ENCODE measurements at regions not wholly inside any gene's neighbourhood (a gene's known extent, or its start where the extent isn't known, plus 50 kb on each side); places are given as distances from the start of the nearest gene placed in this dataset.

- no peak for TF ChIP-seq POLR2A (IDR thresholded peaks at IDR 0.05)
- no peak for TF ChIP-seq CTCF (IDR thresholded peaks at IDR 0.05)
- no peak for TF ChIP-seq POLR2AphosphoS5 (IDR thresholded peaks at IDR 0.05)
These were observed 145.5 kb downstream of the SLITRK6 start for GRCh38 chr13:85653681-85654080.

Data from upper lobe of left lung (tissue), 4 donors.